ENCODE measurements at regions not wholly inside any gene's neighbourhood (a gene's known extent, or its start where the extent isn't known, plus 50 kb on each side); places are given as distances from the start of the nearest gene placed in this dataset.

- TF ChIP-seq EZH2phosphoT487 (IDR thresholded peaks at IDR 0.05; ENCODE audit: borderline replicate concordance) (no peak), CTCF (conservative IDR thresholded peaks at IDR 0.05; ENCODE audit: low read length) (no peak)
Observed at GRCh38 chr3:55357796-55358195, 129.3 kb downstream of the WNT5A start.

All from Loucy (cell line).